Stomach (tissue), 8 donors: ENCODE measurements at regions not wholly inside any gene's neighbourhood (a gene's known extent, or its start where the extent isn't known, plus 50 kb on each side); places are given as distances from the start of the nearest gene placed in this dataset.

Experiments used
- DNase-seq, 2 donors: peaks; one replicate each; pipeline versions ENCODE4 v3.0.0 to v3.0.0-alpha.2; 2013 to 2019
- H3K27ac ChIP-seq, 5 donors: fragments of 200-600 bp in 4 of 5; sonication (generic) in 4 of 5; one replicate each; pipeline ENCODE4 v1.5.1; 2013 to 2019; ENCODE audit warnings: mild to moderate bottlenecking in 1 of 5, moderate library complexity in 1 of 5
- H3K27me3 ChIP-seq, 3 donors: fragments of 200-600 bp; sonication (generic); one replicate each; pipeline ENCODE4 v1.5.1; 2017 to 2019; ENCODE audit warnings: mixed run types in 1 of 3
- H3K36me3 ChIP-seq, 4 donors: fragments of 200-600 bp; sonication (generic); 1 replicate in 3 of 4; 2 replicates in 1 of 4; pipeline ENCODE4 v1.5.1; 2016 to 2019
- H3K4me1 ChIP-seq, 4 donors: fragments of 200-600 bp; sonication (generic); one replicate each; pipeline ENCODE4 v1.5.1; 2016 to 2019
- H3K4me3 ChIP-seq, 4 donors: fragments of 200-600 bp; sonication (generic) in 3 of 4; one replicate each; pipeline ENCODE4 v1.5.1; 2016 to 2019; ENCODE audit warnings: mild to moderate bottlenecking in 1 of 4
- H3K9me3 ChIP-seq, 4 donors: fragments of 200-600 bp; sonication (generic); one replicate each; pipeline ENCODE4 v1.5.1; 2016 to 2019
- CTCF ChIP-seq, 7 experiments: fragments of 450-650 bp in 4 of 7; fragments of 200-600 bp in 3 of 7; sonication (generic) in 3 of 7; IDR thresholded peaks; one replicate each; pipeline ENCODE4 v1.5.1; 2016 to 2019; ENCODE audit warnings: antibody characterized with exemption in 7 of 7, control low read depth in 2 of 7, mild to moderate bottlenecking in 1 of 7
- EP300 ChIP-seq: sonication (generic); formaldehyde crosslinking; IDR thresholded peaks from one replicate; pipeline ENCODE4 v1.6.1; 2017; ENCODE audit warnings: antibody characterized with exemption
- POLR2A ChIP-seq, 4 donors: fragments of 450-650 bp; IDR thresholded peaks; one replicate each; pipeline ENCODE4 v1.6.1; 2016; ENCODE audit warnings: antibody characterized with exemption in 4 of 4, control low read depth in 2 of 4, mild to moderate bottlenecking in 1 of 4, moderate library complexity in 1 of 4
- POLR2AphosphoS5 ChIP-seq, 3 donors: sonication (generic); formaldehyde crosslinking; IDR thresholded peaks; one replicate each; pipeline ENCODE4 v1.6.1; 2016; ENCODE audit warnings: antibody characterized with exemption in 3 of 3
- WGBS, 5 donors: extraction: QIAGEN DNeasy Blood & Tissue Kit in 3 of 5; methylation state at CpG; one replicate each; pipeline versions ENCODE4 v1.1.5 to v1.1.7; 2013 to 2018; 5-methylcytosine and 5-hydroxymethylcytosine counted together
- intact Hi-C: fragments of 100-400 bp; cut with DNase I; formaldehyde crosslinking; loops from one replicate; pipeline ENCODE4 v1.15.1; 2023; ENCODE audit warnings: low total_unique reads
- donor health status: healthy with polysubstance abuse.
- donor health status: Bipolar disorder and iron deficiency.
- donor health status: healthy.

DNA sequence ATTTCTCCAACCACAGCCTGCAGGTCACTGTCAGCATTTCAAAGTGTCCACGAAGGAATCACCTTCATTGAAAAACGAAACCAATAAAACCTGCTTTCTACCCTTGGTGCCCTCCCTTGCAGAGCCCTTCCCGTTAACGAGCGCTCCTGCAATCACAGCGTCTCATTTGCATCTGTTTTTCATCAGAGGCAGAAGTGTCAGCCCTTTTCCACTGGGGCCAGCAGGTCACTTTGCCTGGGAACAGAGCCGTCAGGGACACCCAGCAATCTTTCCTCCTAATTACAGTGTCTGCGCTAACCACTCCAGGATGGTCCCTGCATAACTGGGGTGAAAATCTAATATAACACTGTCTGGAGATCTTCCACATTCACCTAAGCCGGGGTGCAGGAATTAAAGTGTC is 85.3 kb downstream of the PSMG1 start:
- TF ChIP-seq EP300 (no peak), CTCF (IDR thresholded peaks at IDR 0.05) (no peak), POLR2AphosphoS5 (IDR thresholded peaks at IDR 0.05) (no peak)
- WGBS, 5 donors, result 75 to 88% (median 78%) methylated on average over 9 of the region's 9 CpGs
- Histone ChIP-seq H3K4me1 (peaks cover 0 to 18% (median 3%) of the 10 kb centered on the region in 4 donors), H3K27ac (peak overlapping the region in 2 of 5 donors; percentile 71 to 81), H3K27me3 (no peaks in the 10 kb centered on the region), H3K9me3 (no peaks in the 10 kb centered on the region), H3K36me3 (no peaks in the 10 kb centered on the region), H3K4me3 (no peak overlapping the region)
- DNase-seq, result no peak
- intact Hi-C loops, result no loop called here

DNA sequence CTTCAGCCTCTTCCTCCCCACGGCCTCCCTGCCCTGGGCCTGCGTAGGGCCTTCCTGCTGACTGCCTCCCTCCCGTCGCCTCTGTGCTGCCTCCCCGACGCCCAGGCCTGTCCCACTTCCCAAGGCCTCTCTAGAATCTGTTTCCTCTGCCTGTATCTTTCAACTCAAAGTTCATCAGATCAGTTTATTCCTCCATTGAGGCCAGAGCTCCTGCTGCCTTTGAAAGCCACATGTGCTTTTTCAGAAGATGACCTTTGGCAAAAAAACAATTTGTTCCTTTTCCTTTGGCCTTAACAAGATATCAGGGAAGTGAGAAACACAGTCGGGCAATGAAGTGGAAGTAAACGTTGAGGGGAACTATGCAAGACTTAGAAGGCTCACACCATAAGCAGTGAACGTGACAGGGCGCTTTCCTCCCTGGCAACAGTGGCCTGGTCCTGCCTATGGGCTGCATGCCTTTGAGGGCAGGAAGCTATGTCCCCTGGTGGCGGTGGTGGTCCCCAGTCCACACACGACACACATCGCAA is 85.9 kb downstream of the PSMG1 start:
- DNase-seq, result peak in 1 of 2 donors; percentile 39
- intact Hi-C loops, result no loop called here
- H3K4me1 ChIP-seq, result peaks cover 0 to 18% (median 3%) of the 10 kb centered on the region in 4 donors
- H3K9me3 ChIP-seq, result no peaks in the 10 kb centered on the region
- no peaks in the 10 kb centered on the region for H3K27me3 ChIP-seq
- WGBS, 5 donors, result 75 to 84% (median 81%) methylated on average over 13 of the region's 13 CpGs
- no peak overlapping the region for H3K4me3 ChIP-seq
- TF ChIP-seq POLR2AphosphoS5 (IDR thresholded peaks at IDR 0.05), result peak in 1 of 3 donors; percentile 6
- TF ChIP-seq CTCF (IDR thresholded peaks at IDR 0.05), result no peak
- TF ChIP-seq POLR2A (IDR thresholded peaks at IDR 0.05), result no peak
- no peak for TF ChIP-seq EP300
- H3K27ac ChIP-seq, result peak overlapping the region; percentile 1 to 81 (median 41)
- no peaks in the 10 kb centered on the region for H3K36me3 ChIP-seq

DNA sequence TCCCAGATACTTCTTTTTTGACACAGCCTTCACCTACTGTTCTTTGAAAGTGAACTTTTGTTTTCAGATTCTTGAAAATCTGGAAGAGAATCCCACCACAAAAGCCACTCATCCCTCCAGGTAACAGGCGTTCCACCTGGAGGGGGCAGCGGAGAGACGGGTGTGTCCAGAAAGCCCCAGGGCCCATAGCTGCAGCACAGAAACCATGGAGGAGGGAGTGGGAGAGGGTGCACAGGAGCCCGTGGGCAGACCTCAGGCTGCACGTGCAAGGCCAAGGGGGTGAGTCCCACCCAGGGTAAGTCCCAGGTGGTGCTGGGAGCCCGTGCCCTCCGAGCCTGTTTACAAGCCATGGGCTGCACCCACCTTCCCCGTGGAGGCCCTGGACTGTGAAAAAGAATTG is 86.5 kb downstream of the PSMG1 start:
- 82 to 90% (median 86%) methylated on average over 8 of the region's 8 CpGs for WGBS, 5 donors
- Histone ChIP-seq H3K27me3 (no peaks in the 10 kb centered on the region), H3K36me3 (no peaks in the 10 kb centered on the region), H3K9me3 (no peaks in the 10 kb centered on the region), H3K4me3 (no peak overlapping the region), H3K27ac (peak overlapping the region; percentile 1 to 81 (median 41)), H3K4me1 (peaks cover 0 to 18% (median 3%) of the 10 kb centered on the region in 4 donors)
- intact Hi-C loops, result no loop called here
- TF ChIP-seq POLR2AphosphoS5 (IDR thresholded peaks at IDR 0.05) (no peak), EP300 (no peak), POLR2A (IDR thresholded peaks at IDR 0.05) (no peak), CTCF (IDR thresholded peaks at IDR 0.05) (no peak)
- no peak for DNase-seq

GRCh38 chr21:39095681-39096080 is 87.6 kb downstream of the PSMG1 start:
- no peaks in the 10 kb centered on the region for H3K27me3 ChIP-seq
- intact Hi-C loops, result no loop called here
- no peak for TF ChIP-seq POLR2A (IDR thresholded peaks at IDR 0.05)
- TF ChIP-seq EP300, result no peak
- TF ChIP-seq POLR2AphosphoS5 (IDR thresholded peaks at IDR 0.05), result no peak
- no peak for TF ChIP-seq CTCF (IDR thresholded peaks at IDR 0.05)
- DNase-seq, result no peak
- WGBS, 5 donors, result 66 to 84% (median 74%) methylated on average over 6 to 7 of the region's 7 CpGs
- H3K4me3 ChIP-seq, result no peak overlapping the region
- H3K27ac ChIP-seq, result peak overlapping the region in 4 of 5 donors; percentile 4 to 81 (median 62)
- H3K9me3 ChIP-seq, result no peaks in the 10 kb centered on the region
- H3K36me3 ChIP-seq, result no peaks in the 10 kb centered on the region
- H3K4me1 ChIP-seq, result peaks cover 0 to 18% (median 3%) of the 10 kb centered on the region in 4 donors
